T-helper 2 cell (primary cell): ENCODE measurements at regions not wholly inside any gene's neighbourhood (a gene's known extent, or its start where the extent isn't known, plus 50 kb on each side); places are given as distances from the start of the nearest gene placed in this dataset.

Experiments
- DNase-seq, 5 experiments: peaks; one replicate each; pipeline versions ENCODE4 v3.0.0 to v3.0.0-alpha.2; 2012 to 2022

- no peak for DNase-seq
Observed at GRCh38 chr18:56374007-56374655, 264.3 kb downstream of the TXNL1 start.

- DNase-seq: no peak
Observed at GRCh38 chr18:56373601-56374000, 264.8 kb downstream of the TXNL1 start.

GRCh38 chr18:56368066-56368465 lies 270.3 kb downstream of the TXNL1 start:
- DNase-seq: no peak

- DNase-seq: no peak
Observed at GRCh38 chr18:56358608-56359280, 279.6 kb downstream of the TXNL1 start.

- no peak for DNase-seq
Observed at GRCh38 chr18:56353663-56354260, 284.6 kb downstream of the TXNL1 start.

GRCh38 chr18:56351911-56352500 lies 286.4 kb downstream of the TXNL1 start:
- DNase-seq: no peak

GRCh38 chr18:56337507-56337906 lies 300.9 kb downstream of the TXNL1 start:
- no peak for DNase-seq

- no peak for DNase-seq
Observed at GRCh38 chr18:56333839-56334238, 304.6 kb downstream of the TXNL1 start.

- DNase-seq: no peak
Observed at GRCh38 chr18:56333146-56333545, 305.2 kb downstream of the TXNL1 start.

GRCh38 chr18:56332371-56332770 lies 306.0 kb downstream of the TXNL1 start:
- DNase-seq: no peak

GRCh38 chr18:56330366-56331110 lies 307.9 kb downstream of the TXNL1 start:
- no peak for DNase-seq

- DNase-seq: no peak
Observed at GRCh38 chr18:56329536-56329935, 308.9 kb downstream of the TXNL1 start.

GRCh38 chr18:56327191-56327885 lies 311.1 kb downstream of the TXNL1 start:
- DNase-seq: no peak

GRCh38 chr18:56326336-56327072 lies 311.9 kb downstream of the TXNL1 start:
- no peak for DNase-seq

GRCh38 chr18:56323673-56324072 lies 314.7 kb downstream of the TXNL1 start:
- no peak for DNase-seq

GRCh38 chr18:56322406-56322805 lies 316.0 kb downstream of the TXNL1 start:
- DNase-seq: no peak

GRCh38 chr18:56321470-56321869 lies 316.9 kb downstream of the TXNL1 start:
- DNase-seq: no peak

- DNase-seq: no peak
Observed at GRCh38 chr18:56319953-56320352, 318.4 kb downstream of the TXNL1 start.

GRCh38 chr18:56316727-56317126 lies 321.7 kb downstream of the TXNL1 start:
- DNase-seq: no peak

GRCh38 chr18:56315363-56315762 lies 323.0 kb downstream of the TXNL1 start:
- DNase-seq: no peak

- DNase-seq: no peak
Observed at GRCh38 chr18:56314396-56314795, 324.0 kb downstream of the TXNL1 start.
